Neural progenitor cell (in vitro differentiated cells): ENCODE measurements at regions not wholly inside any gene's neighbourhood (a gene's known extent, or its start where the extent isn't known, plus 50 kb on each side); places are given as distances from the start of the nearest gene placed in this dataset.

Source experiments
- EZH2 ChIP-seq: fragments of 200-600 bp; sonication (generic); IDR thresholded peaks from 2 replicates; pipeline ENCODE4 v1.6.1; 2017; ENCODE audit warnings: antibody characterized with exemption, mild to moderate bottlenecking, moderate library complexity
- EZH2phosphoT487 ChIP-seq: fragments of 200-600 bp; sonication (generic); IDR thresholded peaks from 2 replicates; pipeline ENCODE4 v1.6.1; 2017; ENCODE audit warnings: antibody characterized with exemption
- TF ChIP-seq, protein P1 (sequence below): fragments of 200-600 bp; sonication (generic); IDR thresholded peaks from 2 replicates; pipeline ENCODE4 v1.5.1; 2017; ENCODE audit warnings: antibody characterized with exemption, mild to moderate bottlenecking

DNA sequence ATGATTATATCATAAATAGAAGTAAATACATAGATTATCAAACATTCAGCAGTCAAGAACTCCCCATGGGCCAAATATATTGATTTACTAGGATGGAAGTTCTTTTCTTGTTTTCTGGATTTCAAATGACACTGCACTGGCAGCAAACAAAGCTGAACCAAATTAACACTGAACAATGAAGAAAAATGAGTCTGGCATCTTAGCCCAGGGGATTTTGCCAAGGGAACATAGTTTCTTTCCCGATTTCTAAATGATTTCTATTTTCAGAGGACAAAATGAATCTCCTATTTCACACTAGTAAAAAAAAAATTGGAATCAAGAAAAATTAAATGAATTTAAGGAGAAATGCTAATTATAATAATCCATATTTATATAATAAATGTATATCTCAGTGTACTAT lies 116.9 kb upstream of the FAM174A start:
- TF ChIP-seq, protein P1, sequence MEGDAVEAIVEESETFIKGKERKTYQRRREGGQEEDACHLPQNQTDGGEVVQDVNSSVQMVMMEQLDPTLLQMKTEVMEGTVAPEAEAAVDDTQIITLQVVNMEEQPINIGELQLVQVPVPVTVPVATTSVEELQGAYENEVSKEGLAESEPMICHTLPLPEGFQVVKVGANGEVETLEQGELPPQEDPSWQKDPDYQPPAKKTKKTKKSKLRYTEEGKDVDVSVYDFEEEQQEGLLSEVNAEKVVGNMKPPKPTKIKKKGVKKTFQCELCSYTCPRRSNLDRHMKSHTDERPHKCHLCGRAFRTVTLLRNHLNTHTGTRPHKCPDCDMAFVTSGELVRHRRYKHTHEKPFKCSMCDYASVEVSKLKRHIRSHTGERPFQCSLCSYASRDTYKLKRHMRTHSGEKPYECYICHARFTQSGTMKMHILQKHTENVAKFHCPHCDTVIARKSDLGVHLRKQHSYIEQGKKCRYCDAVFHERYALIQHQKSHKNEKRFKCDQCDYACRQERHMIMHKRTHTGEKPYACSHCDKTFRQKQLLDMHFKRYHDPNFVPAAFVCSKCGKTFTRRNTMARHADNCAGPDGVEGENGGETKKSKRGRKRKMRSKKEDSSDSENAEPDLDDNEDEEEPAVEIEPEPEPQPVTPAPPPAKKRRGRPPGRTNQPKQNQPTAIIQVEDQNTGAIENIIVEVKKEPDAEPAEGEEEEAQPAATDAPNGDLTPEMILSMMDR, result no peak
- no peak for TF ChIP-seq EZH2
- no peak for TF ChIP-seq EZH2phosphoT487
